AG04449 (cell line): ENCODE measurements at regions not wholly inside any gene's neighbourhood (a gene's known extent, or its start where the extent isn't known, plus 50 kb on each side); places are given as distances from the start of the nearest gene placed in this dataset.

Experiments
- CTCF ChIA-PET: fragments of 350-600 bp; formaldehyde crosslinking; extraction: SDS; loops from one replicate; lab custom pipeline; 2021; ENCODE audit warnings: antibody characterized with exemption; lab: Yijun Ruan, JAX
- POLR2A ChIA-PET: fragments of 400-600, 350-600 bp; formaldehyde crosslinking; extraction: SDS; loops from one replicate; lab custom pipeline; 2020; ENCODE audit warnings: antibody characterized with exemption, inconsistent platforms; lab: Yijun Ruan, JAX
- DNase-seq: peaks from one replicate; pipeline ENCODE4 v3.0.0-alpha.2; 2010; ENCODE audit warnings: low read depth, low spot score
- H3K4me3 ChIP-seq: 2 replicates; pipeline ENCODE4 v1.5.1; 2011; ENCODE audit warnings: low read depth, mild to moderate bottlenecking, control low read depth, low read length
- TF ChIP-seq, protein P1 (sequence below): IDR thresholded peaks from one replicate; pipeline ENCODE4 v1.5.1; 2011; ENCODE audit warnings: mild to moderate bottlenecking, moderate library complexity, low read length, control low read depth, inconsistent platforms; ENCODE audit not compliant: insufficient read depth; ENCODE audit errors: missing control alignments

- POLR2A ChIA-PET, result no interaction called here
- CTCF ChIA-PET, result no interaction called here
- TF ChIP-seq, protein P1, sequence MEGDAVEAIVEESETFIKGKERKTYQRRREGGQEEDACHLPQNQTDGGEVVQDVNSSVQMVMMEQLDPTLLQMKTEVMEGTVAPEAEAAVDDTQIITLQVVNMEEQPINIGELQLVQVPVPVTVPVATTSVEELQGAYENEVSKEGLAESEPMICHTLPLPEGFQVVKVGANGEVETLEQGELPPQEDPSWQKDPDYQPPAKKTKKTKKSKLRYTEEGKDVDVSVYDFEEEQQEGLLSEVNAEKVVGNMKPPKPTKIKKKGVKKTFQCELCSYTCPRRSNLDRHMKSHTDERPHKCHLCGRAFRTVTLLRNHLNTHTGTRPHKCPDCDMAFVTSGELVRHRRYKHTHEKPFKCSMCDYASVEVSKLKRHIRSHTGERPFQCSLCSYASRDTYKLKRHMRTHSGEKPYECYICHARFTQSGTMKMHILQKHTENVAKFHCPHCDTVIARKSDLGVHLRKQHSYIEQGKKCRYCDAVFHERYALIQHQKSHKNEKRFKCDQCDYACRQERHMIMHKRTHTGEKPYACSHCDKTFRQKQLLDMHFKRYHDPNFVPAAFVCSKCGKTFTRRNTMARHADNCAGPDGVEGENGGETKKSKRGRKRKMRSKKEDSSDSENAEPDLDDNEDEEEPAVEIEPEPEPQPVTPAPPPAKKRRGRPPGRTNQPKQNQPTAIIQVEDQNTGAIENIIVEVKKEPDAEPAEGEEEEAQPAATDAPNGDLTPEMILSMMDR, result no peak
- no peak for DNase-seq
- H3K4me3 ChIP-seq, result no peak overlapping the region
Measured at GRCh38 chr14:105897725-105898113, 371.3 kb downstream of the TMEM121 start.

- H3K4me3 ChIP-seq, result no peak overlapping the region
- no peak for DNase-seq
- POLR2A ChIA-PET, result no interaction called here
- CTCF ChIA-PET, result no interaction called here
- TF ChIP-seq, protein P1, result no peak
Measured at GRCh38 chr14:105898482-105899010, 372.2 kb downstream of the TMEM121 start.

- no peak for DNase-seq
- TF ChIP-seq, protein P1, result no peak
- ChIA-PET CTCF (no interaction called here), POLR2A (no interaction called here)
- H3K4me3 ChIP-seq, result no peak overlapping the region
Measured at GRCh38 chr14:105899071-105899641, 372.8 kb downstream of the TMEM121 start.

DNA sequence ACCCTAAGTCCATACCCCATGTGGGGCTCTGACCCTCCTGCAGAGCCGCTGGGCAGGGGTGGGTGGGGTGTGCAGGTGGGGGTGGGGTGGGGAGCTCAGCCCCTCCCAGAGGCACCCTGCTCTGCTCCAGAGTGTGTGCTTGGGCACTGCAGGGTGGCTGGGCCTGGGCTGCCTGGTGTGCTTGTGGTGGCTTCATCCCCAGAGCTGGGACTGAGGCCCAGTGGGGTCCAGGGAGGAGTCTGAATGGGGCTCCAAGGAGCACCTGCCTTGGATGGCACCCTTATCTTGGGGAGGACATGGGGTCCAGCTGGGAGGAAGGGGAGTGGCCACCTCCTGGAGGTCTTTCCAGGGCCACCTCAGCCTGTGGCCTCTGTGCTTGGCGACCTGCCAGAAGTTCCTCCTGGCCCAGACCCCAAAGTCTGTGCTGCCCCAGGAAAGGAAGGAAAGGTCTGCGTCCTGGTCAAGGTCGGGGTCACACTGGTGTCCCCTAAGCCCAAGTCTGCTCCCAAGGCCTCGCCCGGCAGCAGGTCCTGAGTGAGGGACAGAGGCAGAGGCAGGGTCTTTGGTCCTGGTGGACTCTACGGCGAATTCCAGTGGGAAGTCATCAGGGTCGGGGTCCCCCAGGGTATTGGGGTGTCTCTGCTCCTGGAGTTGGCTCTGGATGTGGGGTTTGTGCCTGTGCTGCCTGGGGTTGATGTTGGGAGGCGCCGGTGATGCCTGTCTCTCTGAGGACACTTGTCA is 373.4 kb downstream of the TMEM121 start:
- H3K4me3 ChIP-seq, result no peak overlapping the region
- DNase-seq, result no peak
- ChIA-PET POLR2A (no interaction called here), CTCF (no interaction called here)
- TF ChIP-seq, protein P1, result no peak

DNA sequence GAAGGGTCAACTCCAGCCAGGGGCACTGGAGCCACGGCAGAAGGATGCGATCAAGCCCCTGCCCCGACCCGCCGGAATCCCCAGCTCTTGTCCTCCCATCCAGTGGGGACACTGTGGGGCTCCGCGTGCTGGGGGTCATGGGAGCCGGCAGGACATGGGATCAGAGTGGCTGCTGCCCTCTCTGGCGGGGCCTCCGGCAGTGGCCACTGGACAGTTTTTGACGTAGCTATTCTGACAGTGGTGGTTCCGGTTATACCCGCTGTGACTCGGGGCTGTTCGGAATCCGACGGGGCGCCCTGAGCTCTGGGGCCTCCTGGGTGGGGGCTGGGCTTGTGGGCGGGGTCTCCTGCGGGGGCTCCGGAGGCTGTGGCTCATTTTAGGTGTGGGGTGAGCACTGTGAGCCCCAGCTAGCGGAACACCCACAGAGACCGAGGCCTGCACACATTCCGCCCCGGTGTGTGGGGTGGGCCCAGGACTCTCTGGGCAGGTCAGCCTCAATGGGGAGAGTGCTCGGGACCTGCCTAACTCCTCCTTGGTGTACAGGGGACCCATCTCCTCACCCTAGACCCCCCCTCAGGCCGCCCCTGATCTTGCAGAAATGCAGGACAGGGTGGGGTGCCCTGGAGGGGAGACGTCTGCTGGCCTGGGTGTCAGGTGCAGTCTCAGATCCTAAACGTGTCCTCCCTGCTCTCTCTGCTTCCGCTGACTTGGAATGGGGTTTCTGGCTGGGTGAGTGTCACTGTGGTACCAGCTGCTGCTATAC is 374.2 kb downstream of the TMEM121 start:
- ChIA-PET CTCF (no interaction called here), POLR2A (no interaction called here)
- TF ChIP-seq, protein P1, result no peak
- no peak overlapping the region for H3K4me3 ChIP-seq
- no peak for DNase-seq

DNA sequence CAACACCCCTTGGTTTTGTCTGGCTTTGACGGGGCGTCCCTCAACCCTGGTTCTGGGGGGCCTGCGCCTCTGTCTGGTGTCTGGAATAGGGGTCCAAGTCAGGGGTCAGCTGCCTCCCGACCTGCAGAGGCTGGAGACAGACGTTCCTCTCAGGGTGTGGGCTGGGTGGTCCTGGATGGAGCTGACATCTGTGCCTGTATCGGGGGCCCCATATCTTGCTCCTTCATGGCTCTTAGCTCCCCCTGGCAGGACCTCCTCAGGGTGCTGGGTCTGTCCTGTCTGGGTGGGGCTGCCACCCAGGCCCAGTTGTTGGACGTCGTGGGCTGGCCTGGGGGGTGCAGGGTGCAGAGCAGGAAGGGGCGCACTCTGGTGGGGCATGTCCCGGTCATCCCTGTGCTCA is 374.8 kb downstream of the TMEM121 start:
- TF ChIP-seq, protein P1, result no peak
- no peak for DNase-seq
- POLR2A ChIA-PET, result no interaction called here

More for the DNA sequence above, 374.8 kb downstream of the TMEM121 start:
- CTCF ChIA-PET, result no interaction called here
- H3K4me3 ChIP-seq, result no peak overlapping the region
